GM19193 (cell line): ENCODE measurements at regions not wholly inside any gene's neighbourhood (a gene's known extent, or its start where the extent isn't known, plus 50 kb on each side); places are given as distances from the start of the nearest gene placed in this dataset.

Experiments used
- POLR2A ChIP-seq: IDR thresholded peaks from 4 replicates; pipeline ENCODE4 v1.6.1; 2011; ENCODE audit not compliant: insufficient read depth, insufficient read length; ENCODE audit errors: extremely low read depth

- no peak for TF ChIP-seq POLR2A
Observed at GRCh38 chr2:30310371-30310770, 79.0 kb downstream of the LBH start.

GRCh38 chr2:30310955-30311354 is 79.6 kb downstream of the LBH start:
- TF ChIP-seq POLR2A = no peak

- no peak for TF ChIP-seq POLR2A
Observed at GRCh38 chr2:30311711-30312110, 80.4 kb downstream of the LBH start.

- no peak for TF ChIP-seq POLR2A
Observed at GRCh38 chr2:30312916-30313315, 81.6 kb downstream of the LBH start.

GRCh38 chr2:30314981-30315380 is 83.6 kb downstream of the LBH start:
- TF ChIP-seq POLR2A = no peak

- no peak for TF ChIP-seq POLR2A
Observed at GRCh38 chr2:30315391-30316063, 84.2 kb downstream of the LBH start.

GRCh38 chr2:30316408-30316807 is 85.1 kb downstream of the LBH start:
- TF ChIP-seq POLR2A = no peak

- TF ChIP-seq POLR2A = no peak
Observed at GRCh38 chr2:30318987-30319782, 87.9 kb downstream of the LBH start.

GRCh38 chr2:30321466-30321865 is 90.1 kb downstream of the LBH start:
- no peak for TF ChIP-seq POLR2A

GRCh38 chr2:30323499-30323898 is 92.2 kb downstream of the LBH start:
- no peak for TF ChIP-seq POLR2A

GRCh38 chr2:30324245-30324908 is 93.0 kb downstream of the LBH start:
- no peak for TF ChIP-seq POLR2A

- TF ChIP-seq POLR2A = no peak
Observed at GRCh38 chr2:30325600-30326328, 94.4 kb downstream of the LBH start.

GRCh38 chr2:30326497-30326896 is 95.2 kb downstream of the LBH start:
- TF ChIP-seq POLR2A = no peak

- TF ChIP-seq POLR2A = no peak
Observed at GRCh38 chr2:30331038-30331437, 99.7 kb downstream of the LBH start.

GRCh38 chr2:30331869-30332268 is 100.5 kb downstream of the LBH start:
- TF ChIP-seq POLR2A = no peak
